Keratinocyte (primary cell): ENCODE measurements at regions not wholly inside any gene's neighbourhood (a gene's known extent, or its start where the extent isn't known, plus 50 kb on each side); places are given as distances from the start of the nearest gene placed in this dataset.

ENCODE experiments used
- DNase-seq: peaks from one replicate; pipeline ENCODE4 v3.0.0-alpha.2; 2011; ENCODE audit warnings: low read depth, missing footprints, low spot score
- FAIRE-seq: peaks from 2 replicates; lab custom pipeline; 2011; peaks lifted over from hg19 to GRCh38; lab: Jason Lieb, UNC
- H2AFZ ChIP-seq: 2 replicates; pipeline ENCODE4 v1.6.0; 2012; ENCODE audit warnings: low read length, control low read depth, inconsistent platforms; ENCODE audit not compliant: control insufficient read depth
- H3K27ac ChIP-seq: 2 replicates; pipeline ENCODE4 v1.5.1; 2011; ENCODE audit warnings: low read length; ENCODE audit not compliant: control insufficient read depth, insufficient read depth
- H3K27me3 ChIP-seq: 3 replicates; pipeline ENCODE4 v1.6.0; 2011; ENCODE audit warnings: low read length; ENCODE audit not compliant: control insufficient read depth, insufficient read depth; ENCODE audit errors: extremely low read depth
- H3K36me3 ChIP-seq, 2 experiments: 2 replicates in 1 of 2; 3 replicates in 1 of 2; pipeline ENCODE4 v1.5.1; 2011; ENCODE audit warnings: low read length in 2 of 2, mild to moderate bottlenecking in 1 of 2; ENCODE audit not compliant: control insufficient read depth in 2 of 2, insufficient read depth in 2 of 2; ENCODE audit errors: extremely low read depth in 1 of 2
- H3K4me1 ChIP-seq: 3 replicates; pipeline ENCODE4 v1.5.1; 2011; ENCODE audit warnings: low read length; ENCODE audit not compliant: control insufficient read depth, insufficient read depth; ENCODE audit errors: extremely low read depth
- H3K4me2 ChIP-seq: 3 replicates; pipeline ENCODE4 v1.6.0; 2011; ENCODE audit warnings: low read depth, low read length; ENCODE audit not compliant: control insufficient read depth, insufficient read depth; ENCODE audit errors: extremely low read depth
- H3K4me3 ChIP-seq, 3 experiments: fragments of 200-600 bp in 1 of 3; sonication (generic) in 1 of 3; 2 replicates in 2 of 3; 3 replicates in 1 of 3; pipeline ENCODE4 v1.5.1; 2011 to 2016; ENCODE audit warnings: low read length in 3 of 3, mild to moderate bottlenecking in 3 of 3, control low read depth in 2 of 3, inconsistent platforms in 1 of 3, low read depth in 1 of 3, mixed read lengths in 1 of 3, mixed run types in 1 of 3, moderate library complexity in 1 of 3; ENCODE audit not compliant: control insufficient read depth in 2 of 3, insufficient read depth in 2 of 3; ENCODE audit errors: extremely low read depth in 1 of 3
- H3K79me2 ChIP-seq: 2 replicates; pipeline ENCODE4 v1.6.0; 2012; ENCODE audit warnings: low read length; ENCODE audit not compliant: control insufficient read depth, insufficient read depth
- H3K9ac ChIP-seq: 3 replicates; pipeline ENCODE4 v1.6.0; 2011; ENCODE audit warnings: low read length; ENCODE audit not compliant: control insufficient read depth, insufficient read depth; ENCODE audit errors: extremely low read depth
- H3K9me1 ChIP-seq: 3 replicates; pipeline ENCODE4 v1.6.0; 2011; ENCODE audit warnings: low read length; ENCODE audit not compliant: control insufficient read depth, insufficient read depth; ENCODE audit errors: extremely low read depth
- H3K9me3 ChIP-seq: 2 replicates; pipeline ENCODE4 v1.5.1; 2012; ENCODE audit warnings: low read depth, low read length; ENCODE audit not compliant: control insufficient read depth
- H4K20me1 ChIP-seq: 3 replicates; pipeline ENCODE4 v1.6.0; 2011; ENCODE audit warnings: low read length; ENCODE audit not compliant: control insufficient read depth, insufficient read depth; ENCODE audit errors: extremely low read depth
- CTCF ChIP-seq, 3 experiments: IDR thresholded peaks in 1 of 3; conservative IDR thresholded peaks in 1 of 3; optimal IDR thresholded peaks in 1 of 3; 2 replicates in 2 of 3; 3 replicates in 1 of 3; pipeline versions ENCODE3 to v1.5.1; 2011; ENCODE audit warnings: low read length in 3 of 3, mild to moderate bottlenecking in 3 of 3, moderate library complexity in 2 of 3, control low read depth in 1 of 3, inconsistent platforms in 1 of 3; ENCODE audit not compliant: insufficient read depth in 2 of 3; ENCODE audit errors: extremely low read depth in 1 of 3
- EZH2 ChIP-seq: IDR thresholded peaks from one replicate; pipeline ENCODE4 v1.6.1; 2012; ENCODE audit warnings: inconsistent platforms, mild to moderate bottlenecking, low read length, moderate library complexity
- dilution Hi-C: fragments of 300-500 bp; cut with MboI; formaldehyde crosslinking; loops from one replicate; pipeline ENCODE4 v1.7.0; 2020; ENCODE audit warnings: low sequenced_read_pairs; ENCODE audit not compliant: extremely low pct_ligation_motif_present

GRCh38 chr9:75616052-75616451, 274.4 kb upstream of the PCSK5 start:
- TF ChIP-seq EZH2 (no peak), CTCF (optimal IDR thresholded peaks at IDR 0.05 in 1 of 3, IDR thresholded peaks at IDR 0.05 in 1 of 3, conservative IDR thresholded peaks at IDR 0.05 in 1 of 3; ENCODE audit: extremely low read depth in 1 of 3, insufficient read depth in 2 of 3, low read length in 3 of 3) (no peak)
- no peaks in the 10 kb centered on the region for H3K36me3 ChIP-seq
- H3K27ac ChIP-seq = no peak overlapping the region
- no peak overlapping the region for H3K4me2 ChIP-seq
- no peak overlapping the region for H2AFZ ChIP-seq
- dilution Hi-C loops = no loop called here
- no peak overlapping the region for H3K4me3 ChIP-seq
- DNase-seq = no peak
- H3K79me2 ChIP-seq = no peaks in the 10 kb centered on the region
- no peak overlapping the region for H3K9ac ChIP-seq
- H3K4me1 ChIP-seq = no peaks in the 10 kb centered on the region
- H3K9me3 ChIP-seq = no peaks in the 10 kb centered on the region
- H3K9me1 ChIP-seq = no peaks in the 10 kb centered on the region
- FAIRE-seq = no peak
- H4K20me1 ChIP-seq = no peaks in the 10 kb centered on the region
- H3K27me3 ChIP-seq = no peaks in the 10 kb centered on the region

GRCh38 chr9:75616841-75617566, 273.5 kb upstream of the PCSK5 start:
- H3K36me3 ChIP-seq = no peaks in the 10 kb centered on the region
- no peak overlapping the region for H3K27ac ChIP-seq
- FAIRE-seq = no peak
- dilution Hi-C loops = no loop called here
- no peak for DNase-seq
- no peak overlapping the region for H3K4me3 ChIP-seq
- TF ChIP-seq CTCF (optimal IDR thresholded peaks at IDR 0.05 in 1 of 3, IDR thresholded peaks at IDR 0.05 in 1 of 3, conservative IDR thresholded peaks at IDR 0.05 in 1 of 3; ENCODE audit: extremely low read depth in 1 of 3, insufficient read depth in 2 of 3, low read length in 3 of 3) = no peak
- TF ChIP-seq EZH2 = no peak
- H3K79me2 ChIP-seq = no peaks in the 10 kb centered on the region
- H3K9me3 ChIP-seq = no peaks in the 10 kb centered on the region
- H3K9ac ChIP-seq = no peak overlapping the region
- H3K9me1 ChIP-seq = no peaks in the 10 kb centered on the region
- no peak overlapping the region for H2AFZ ChIP-seq
- no peaks in the 10 kb centered on the region for H3K4me1 ChIP-seq
- H4K20me1 ChIP-seq = no peaks in the 10 kb centered on the region
- H3K27me3 ChIP-seq = no peaks in the 10 kb centered on the region
- no peak overlapping the region for H3K4me2 ChIP-seq
